ENCODE measurements at regions not wholly inside any gene's neighbourhood (a gene's known extent, or its start where the extent isn't known, plus 50 kb on each side); places are given as distances from the start of the nearest gene placed in this dataset.
A peak's percentile ranks its signal among the peaks of the same experiment; 100 is the strongest.

DNA sequence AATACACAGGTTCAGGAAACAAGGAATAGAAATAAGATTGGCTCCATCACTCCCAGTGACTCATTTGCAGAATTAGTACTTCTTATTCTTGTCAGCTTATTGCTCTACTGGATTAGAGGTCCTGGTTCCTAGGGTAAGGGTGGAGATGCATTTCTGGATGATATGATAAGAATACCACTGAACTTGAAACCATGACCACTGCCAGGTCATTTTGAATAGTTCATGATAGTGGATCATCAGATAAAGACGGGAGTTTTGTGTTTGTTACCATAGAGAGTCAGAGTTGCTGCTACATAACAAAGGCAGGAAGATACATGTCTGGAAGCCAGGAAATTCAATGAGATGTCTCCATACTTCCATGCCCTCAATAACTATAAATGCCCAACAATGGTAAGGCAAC lies 109.2 kb upstream of the FAT1 start:
- Histone ChIP-seq H3K14ac (replicated peaks; ENCODE audit: low read depth, low read length) (no peak overlapping the region), H3K36me3 (ENCODE audit: control insufficient read depth, insufficient read depth, low read length) (no peaks in the 10 kb centered on the region), H2AFZ (replicated peaks; ENCODE audit: low read length, poor library complexity) (no peak overlapping the region), H3K4me2 (ENCODE audit: low read depth, low read length) (no peak overlapping the region), H3K56ac (ENCODE audit: extremely low read depth, insufficient read depth, low read length) (no peak overlapping the region), H4K5ac (ENCODE audit: low read depth, low read length) (peak overlapping the region; percentile 51; the same call in 1 of the 2 replicates), H3K9ac (ENCODE audit: low read depth, low read length) (no peak overlapping the region), H2BK120ac (ENCODE audit: low read depth, low read length) (peak overlapping the region; percentile 32; the same call in 1 of the 2 replicates), H3K18ac (ENCODE audit: low read depth, low read length) (peak overlapping the region; percentile 69; the same call in 1 of the 2 replicates), H2AK9ac (replicated peaks; ENCODE audit: low read depth, low read length, poor library complexity) (no peak overlapping the region), H2BK15ac (ENCODE audit: low read depth, low read length) (0 out of 3 replicates have a peak overlapping the region, but pooled peaks have one; percentile 35), H3K4me3 (ENCODE audit: insufficient read depth, low read depth, low read length) (no peak overlapping the region), H3K9me3 (ENCODE audit: control insufficient read depth, insufficient read depth, low read length) (0 out of 2 replicates have a peak, but pooled peaks cover 2% of the 10 kb centered on the region), H3K79me1 (ENCODE audit: low read depth in 1 of 2, low read length in 2 of 2) (0 out of 4 replicates have a peak, but pooled peaks cover 0 to 3% of the 10 kb centered on the region in 2 experiments), H3K4me1 (ENCODE audit: control insufficient read depth, insufficient read depth, low read length) (peaks cover 17% of the 10 kb centered on the region), H4K8ac (ENCODE audit: low read depth in 2 of 2, low read length in 2 of 2) (no peak overlapping the region), H2BK5ac (ENCODE audit: low read depth, low read length, poor library complexity, severe bottlenecking) (no peak overlapping the region), H4K20me1 (ENCODE audit: insufficient read depth, low read length) (no peaks in the 10 kb centered on the region), H3K27ac (ENCODE audit: insufficient read depth, low read length) (no peak overlapping the region), H3K23ac (ENCODE audit: low read depth, low read length) (no peak overlapping the region), H2AK5ac (ENCODE audit: low read depth, low read length) (0 out of 2 replicates have a peak overlapping the region, but pooled peaks have one; percentile 11), H3K9me1 (ENCODE audit: insufficient read depth, low read length) (peaks cover 10% of the 10 kb centered on the region), H3K27me3 (ENCODE audit: control insufficient read depth, insufficient read depth, low read length) (no peaks in the 10 kb centered on the region), H4K91ac (ENCODE audit: insufficient read depth, low read depth, low read length) (no peak overlapping the region; the same call in 1 of the 2 replicates), H2BK20ac (ENCODE audit: low read depth, low read length) (peak overlapping the region; percentile 16; the same call in 1 of the 2 replicates), H3K4ac (ENCODE audit: low read depth, low read length) (no peak overlapping the region)
- ATAC-seq (ENCODE audit: low read depth) (no peak), DNase-seq (no peak)
- in situ Hi-C loops (cut with MboI; ENCODE audit: low sequenced_read_pairs) = no loop called here
- no CpG with 5 or more reads among the region's 1 CpG for WGBS, 2 experiments (ENCODE audit: extremely low coverage in 2 of 2, insufficient read length in 1 of 2)
- POLR2A ChIA-PET (ENCODE audit: unreplicated experiment) = no interaction called here
- intact Hi-C loops (cut with micrococcal nuclease) = no loop called here
- no TSS peak for BruUV-seq (replicated peaks)
- TF ChIP-seq POLR2A (IDR thresholded peaks at IDR 0.05; ENCODE audit: low read depth, low read length) = no peak
- TF ChIP-seq SMC3 (IDR thresholded peaks at IDR 0.05; ENCODE audit: low read depth, low read length) = no peak
- no peak for TF ChIP-seq CHD1 (IDR thresholded peaks at IDR 0.05; ENCODE audit: low read depth, low read length)
- TF ChIP-seq RFX5 (IDR thresholded peaks at IDR 0.05; ENCODE audit: low read depth, low read length) = no peak
- no peak for TF ChIP-seq RCOR1 (IDR thresholded peaks at IDR 0.05; ENCODE audit: insufficient replicate concordance, low read length)
- TF ChIP-seq, protein P1, sequence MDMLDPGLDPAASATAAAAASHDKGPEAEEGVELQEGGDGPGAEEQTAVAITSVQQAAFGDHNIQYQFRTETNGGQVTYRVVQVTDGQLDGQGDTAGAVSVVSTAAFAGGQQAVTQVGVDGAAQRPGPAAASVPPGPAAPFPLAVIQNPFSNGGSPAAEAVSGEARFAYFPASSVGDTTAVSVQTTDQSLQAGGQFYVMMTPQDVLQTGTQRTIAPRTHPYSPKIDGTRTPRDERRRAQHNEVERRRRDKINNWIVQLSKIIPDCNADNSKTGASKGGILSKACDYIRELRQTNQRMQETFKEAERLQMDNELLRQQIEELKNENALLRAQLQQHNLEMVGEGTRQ (IDR thresholded peaks at IDR 0.05; ENCODE audit: low read depth, low read length) = no peak
- TF ChIP-seq, protein P2, sequence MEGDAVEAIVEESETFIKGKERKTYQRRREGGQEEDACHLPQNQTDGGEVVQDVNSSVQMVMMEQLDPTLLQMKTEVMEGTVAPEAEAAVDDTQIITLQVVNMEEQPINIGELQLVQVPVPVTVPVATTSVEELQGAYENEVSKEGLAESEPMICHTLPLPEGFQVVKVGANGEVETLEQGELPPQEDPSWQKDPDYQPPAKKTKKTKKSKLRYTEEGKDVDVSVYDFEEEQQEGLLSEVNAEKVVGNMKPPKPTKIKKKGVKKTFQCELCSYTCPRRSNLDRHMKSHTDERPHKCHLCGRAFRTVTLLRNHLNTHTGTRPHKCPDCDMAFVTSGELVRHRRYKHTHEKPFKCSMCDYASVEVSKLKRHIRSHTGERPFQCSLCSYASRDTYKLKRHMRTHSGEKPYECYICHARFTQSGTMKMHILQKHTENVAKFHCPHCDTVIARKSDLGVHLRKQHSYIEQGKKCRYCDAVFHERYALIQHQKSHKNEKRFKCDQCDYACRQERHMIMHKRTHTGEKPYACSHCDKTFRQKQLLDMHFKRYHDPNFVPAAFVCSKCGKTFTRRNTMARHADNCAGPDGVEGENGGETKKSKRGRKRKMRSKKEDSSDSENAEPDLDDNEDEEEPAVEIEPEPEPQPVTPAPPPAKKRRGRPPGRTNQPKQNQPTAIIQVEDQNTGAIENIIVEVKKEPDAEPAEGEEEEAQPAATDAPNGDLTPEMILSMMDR (conservative IDR thresholded peaks at IDR 0.05; ENCODE audit: low read depth, low read length) = no peak
- CTCF ChIA-PET = no interaction called here
- dilution Hi-C loops (cut with HindIII; ENCODE audit: low sequenced_read_pairs, unreplicated experiment) = no loop called here
